NCI-H1105 treated with DMSO at 0.1 percent for 48 hours (cell line): ENCODE measurements at regions not wholly inside any gene's neighbourhood (a gene's known extent, or its start where the extent isn't known, plus 50 kb on each side); places are given as distances from the start of the nearest gene placed in this dataset.

Experiments
- DNase-seq: peaks from one replicate; lab custom pipeline; 2025; lab: John Stamatoyannopoulos, UW

DNA sequence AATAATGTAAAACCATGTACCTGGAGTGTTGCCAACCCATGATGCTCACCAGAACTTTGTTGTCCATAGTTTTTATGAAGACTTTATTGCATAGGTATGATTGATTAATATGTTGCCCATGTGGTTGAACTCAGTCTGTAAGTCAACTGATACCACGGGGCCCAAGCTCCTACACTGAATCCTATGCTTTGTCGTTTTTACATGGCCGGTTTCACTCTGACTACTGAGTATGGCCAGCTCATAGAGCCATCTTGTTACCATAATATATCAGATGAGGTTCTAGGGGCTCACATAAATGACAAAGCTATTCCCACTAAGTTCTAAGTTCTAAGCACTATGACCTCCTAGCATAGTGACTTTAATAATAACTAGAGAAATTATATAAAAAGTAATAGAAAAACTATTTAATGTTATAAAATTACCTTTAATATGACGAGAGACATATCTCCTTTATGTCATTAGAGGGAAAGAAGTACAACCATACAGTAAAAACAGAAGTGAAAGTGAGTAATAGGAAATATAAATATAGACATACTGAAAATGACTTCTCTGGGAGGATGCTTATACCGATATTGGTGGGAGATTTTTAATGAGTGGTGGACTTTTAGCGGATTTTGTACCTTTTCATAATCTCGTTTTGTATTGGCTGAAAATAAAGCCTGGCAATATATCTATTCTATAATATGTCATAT, 983.4 kb upstream of the PRMT6 start:
- DNase-seq: no peak

DNA sequence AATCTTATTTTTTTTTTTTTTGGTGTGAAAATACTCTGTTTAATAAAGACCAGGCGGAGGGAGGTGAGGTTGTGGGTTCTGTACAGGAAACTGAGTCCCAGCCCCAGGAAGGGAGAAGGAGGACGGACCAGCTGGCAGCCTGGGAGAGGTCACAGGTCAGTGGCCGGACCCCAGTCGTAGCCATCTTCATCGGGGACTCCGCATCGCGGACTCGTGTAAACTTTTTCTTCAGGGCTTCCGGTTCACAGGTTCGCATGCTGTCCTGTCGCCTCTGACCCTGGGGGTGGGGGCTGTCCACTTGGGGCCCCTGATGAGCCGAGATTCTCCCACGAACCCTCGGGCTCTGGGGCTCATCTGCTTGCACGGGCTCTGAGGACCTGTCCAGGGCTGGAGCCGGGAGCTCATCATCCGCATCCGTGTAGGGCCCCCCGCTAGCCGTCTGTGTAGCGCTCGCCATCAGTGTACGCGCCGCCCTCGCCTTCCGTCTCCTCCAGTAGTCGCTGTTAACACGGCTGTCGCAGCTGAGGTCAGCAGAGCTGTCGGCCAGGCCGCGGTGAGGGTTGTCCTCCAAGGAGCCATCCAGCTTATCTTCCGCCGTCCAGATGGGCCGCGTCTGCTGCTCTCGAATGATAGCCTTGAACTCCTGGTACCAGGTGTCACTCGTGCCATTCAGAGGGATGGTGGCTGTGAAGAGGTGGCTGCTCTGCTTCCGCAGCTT, 975.7 kb upstream of the PRMT6 start:
- no peak for DNase-seq

DNA sequence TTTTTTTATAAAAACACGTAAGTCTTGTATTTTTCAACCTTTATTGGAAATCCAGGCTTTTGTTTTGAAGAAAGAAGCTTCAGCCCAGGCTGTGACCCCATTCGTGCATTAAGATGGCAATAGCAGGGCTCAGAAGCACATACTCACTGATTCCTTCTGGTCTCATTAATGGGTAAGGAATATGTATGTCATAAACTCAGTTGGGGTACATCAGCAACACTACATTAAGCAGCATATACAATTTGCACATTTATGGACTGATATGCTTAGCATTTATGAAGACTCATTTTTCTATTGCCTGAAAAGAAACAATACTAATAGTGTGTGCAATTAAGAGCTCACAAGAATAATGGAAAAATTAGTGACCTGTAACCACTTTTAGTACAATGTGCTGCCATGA, 945.4 kb upstream of the PRMT6 start:
- peak; percentile 14 for DNase-seq

DNA sequence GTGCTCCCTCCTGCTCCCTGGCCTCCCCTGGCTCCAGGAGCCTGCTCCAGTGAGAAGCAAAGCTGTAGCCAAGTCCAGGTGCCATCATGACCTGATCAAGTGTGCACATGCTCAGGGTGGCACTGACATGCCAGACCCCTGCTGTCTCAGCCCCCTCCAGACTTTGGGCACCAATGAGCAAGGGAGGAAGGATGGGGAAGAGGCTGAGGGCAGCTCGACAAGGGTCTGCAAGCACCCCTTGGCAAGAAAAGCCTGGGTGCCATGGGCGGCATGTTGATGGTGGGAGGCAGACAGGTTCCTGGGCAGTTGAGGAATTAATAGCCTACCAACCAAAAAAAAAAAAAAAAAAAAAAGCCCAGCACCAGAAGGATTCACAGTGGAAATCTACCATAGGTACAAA, 942.6 kb upstream of the PRMT6 start:
- DNase-seq: no peak

DNA sequence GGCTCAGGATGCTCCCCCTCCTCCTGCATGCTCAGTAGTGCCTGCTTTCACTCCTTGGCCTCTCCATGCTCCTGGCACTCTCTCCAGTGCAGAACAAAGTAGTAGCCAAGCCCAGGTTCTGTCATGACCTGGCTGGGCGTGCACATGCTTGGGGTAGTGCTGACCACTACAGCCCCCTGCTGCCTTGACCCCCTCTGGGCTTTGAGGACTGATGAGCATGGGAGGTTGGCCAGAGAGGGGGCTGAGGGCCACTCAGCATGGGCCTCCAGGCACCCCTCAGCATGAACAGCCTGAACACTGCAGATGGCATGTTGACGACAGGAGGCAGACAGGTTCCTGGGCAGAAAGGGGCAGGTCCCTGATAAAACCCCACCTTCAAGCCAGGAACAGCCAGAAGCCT, 935.7 kb upstream of the PRMT6 start:
- DNase-seq: no peak

DNA sequence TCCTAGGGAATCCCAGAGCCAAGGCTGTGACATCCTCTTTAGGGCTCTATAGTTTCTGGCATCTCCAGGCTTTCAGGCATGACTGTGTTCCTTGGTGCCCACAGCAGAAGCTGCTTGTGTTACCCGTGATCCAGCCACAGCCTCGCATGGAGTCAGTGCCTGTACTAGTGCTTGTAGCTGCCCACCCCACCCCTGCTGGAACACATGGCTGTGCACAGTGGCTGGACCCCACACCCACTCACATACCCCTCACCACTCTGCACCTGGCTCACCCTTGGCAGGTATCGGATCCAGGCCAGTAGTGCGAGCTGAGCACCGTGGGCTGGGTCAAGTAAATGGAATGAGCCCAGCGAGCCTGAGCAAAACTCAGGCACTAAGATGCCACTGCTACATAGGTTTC, 934.7 kb upstream of the PRMT6 start:
- DNase-seq: no peak

DNA sequence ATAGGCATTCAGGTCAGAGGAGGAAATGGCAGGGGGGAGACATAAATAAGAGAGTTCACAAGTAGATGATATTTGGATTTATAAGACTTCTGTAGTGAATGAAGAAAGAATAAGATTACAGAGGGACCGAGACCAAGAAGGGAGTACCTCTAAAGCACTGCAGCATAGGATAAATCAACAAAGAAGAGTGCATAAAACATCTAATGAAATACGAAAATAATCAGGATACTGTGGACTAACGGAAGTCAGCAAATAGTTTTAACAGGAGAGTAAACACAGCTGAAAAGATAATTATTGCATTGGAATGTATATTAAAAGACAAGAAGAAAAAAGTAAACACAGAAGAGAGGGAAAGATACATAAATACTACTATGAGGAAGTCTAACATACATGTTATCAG, 921.9 kb upstream of the PRMT6 start:
- no peak for DNase-seq

DNA sequence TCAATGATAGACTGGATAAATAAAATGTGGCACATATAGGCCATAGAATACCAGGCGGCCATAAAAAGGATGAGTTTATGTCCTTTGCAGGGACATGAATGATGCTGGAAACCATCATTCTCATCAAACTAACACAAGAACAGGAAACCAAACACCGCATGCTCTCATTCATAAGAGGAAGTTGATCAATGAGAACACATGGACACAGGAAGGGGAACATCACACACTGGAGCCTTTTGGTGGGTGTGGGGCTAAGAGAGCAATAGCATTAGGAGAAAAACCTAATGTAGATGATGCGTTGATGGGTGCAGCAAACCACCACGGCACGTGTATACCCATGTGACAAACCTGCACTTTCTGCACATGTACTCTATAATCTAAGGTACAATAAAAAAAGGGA, 883.4 kb upstream of the PRMT6 start:
- no peak for DNase-seq

DNA sequence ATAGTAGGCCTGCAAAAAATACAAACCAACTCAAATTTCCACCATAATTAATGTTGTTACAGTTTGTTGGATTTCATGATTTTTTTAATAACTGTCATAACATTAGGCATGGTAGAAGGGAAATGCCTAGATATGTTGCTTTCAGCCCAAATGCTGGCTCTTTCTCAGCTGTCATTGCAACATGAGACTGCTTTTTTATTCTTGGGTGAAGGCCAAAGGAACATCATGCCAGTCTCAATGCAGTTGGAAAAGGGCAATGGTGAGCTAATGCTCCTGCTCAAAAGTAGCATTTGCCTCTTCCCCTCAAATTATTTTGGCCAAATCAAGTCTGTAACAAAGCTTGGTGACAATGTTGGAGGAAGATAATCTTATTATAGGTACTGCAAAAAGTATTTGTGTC, 877.7 kb upstream of the PRMT6 start:
- peak; percentile 10 for DNase-seq

DNA sequence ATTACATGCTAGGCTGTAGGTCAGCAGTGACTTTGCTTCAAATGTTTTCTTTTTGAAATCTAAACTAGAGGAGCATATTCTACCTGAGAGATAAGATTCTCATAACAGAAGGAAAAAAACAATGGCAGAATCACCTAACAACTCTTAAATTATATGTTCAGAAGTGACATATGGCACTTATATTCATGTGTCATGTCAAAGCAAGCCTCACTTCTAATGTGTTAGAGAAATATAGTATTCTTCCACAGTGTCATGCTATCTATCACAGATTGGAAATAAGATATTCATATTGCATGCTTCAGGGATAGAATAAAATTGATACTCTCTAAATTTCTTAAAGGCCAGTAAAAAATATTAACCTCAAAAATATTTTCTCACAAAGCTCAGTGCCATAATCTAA, 874.6 kb upstream of the PRMT6 start:
- DNase-seq: no peak

DNA sequence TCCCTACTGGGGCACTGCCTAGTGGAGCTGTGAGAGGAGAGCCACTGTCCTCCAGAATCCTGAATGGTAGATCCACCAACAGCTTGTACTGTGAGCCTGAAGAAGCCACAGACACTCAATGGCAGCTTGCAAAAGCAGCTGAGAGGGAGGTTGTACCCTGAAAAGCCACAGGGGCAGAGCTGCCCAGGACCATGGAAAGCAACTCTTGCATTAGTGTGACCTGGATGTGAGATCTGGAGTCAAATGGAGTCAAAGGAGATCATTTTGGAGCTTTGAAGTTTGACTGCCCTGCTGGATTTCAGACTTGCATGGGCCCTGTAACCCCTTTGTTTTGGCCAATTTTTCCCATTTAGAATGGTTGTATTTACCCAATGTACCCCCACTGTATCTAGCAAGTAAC, 871.4 kb upstream of the PRMT6 start:
- DNase-seq: no peak

DNA sequence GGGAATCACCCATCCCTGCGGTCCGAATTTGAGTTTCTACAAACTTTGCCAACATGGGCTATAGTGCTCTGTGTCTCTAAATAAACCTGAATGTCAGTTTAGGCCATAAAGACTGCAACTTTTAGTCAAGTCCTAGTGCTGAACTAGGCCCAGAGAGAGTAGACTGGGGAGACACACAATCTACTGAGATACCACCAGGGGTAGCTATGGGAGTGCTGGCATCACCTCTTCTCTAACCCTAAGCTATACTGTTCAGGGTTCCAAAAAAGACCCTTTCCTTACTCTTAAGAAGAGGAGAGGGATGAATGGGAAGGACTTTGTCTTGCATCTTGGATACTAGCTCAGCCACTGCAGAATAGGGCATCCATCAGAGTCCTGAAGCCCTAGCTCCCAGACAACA, 866.7 kb upstream of the PRMT6 start:
- DNase-seq: no peak

DNA sequence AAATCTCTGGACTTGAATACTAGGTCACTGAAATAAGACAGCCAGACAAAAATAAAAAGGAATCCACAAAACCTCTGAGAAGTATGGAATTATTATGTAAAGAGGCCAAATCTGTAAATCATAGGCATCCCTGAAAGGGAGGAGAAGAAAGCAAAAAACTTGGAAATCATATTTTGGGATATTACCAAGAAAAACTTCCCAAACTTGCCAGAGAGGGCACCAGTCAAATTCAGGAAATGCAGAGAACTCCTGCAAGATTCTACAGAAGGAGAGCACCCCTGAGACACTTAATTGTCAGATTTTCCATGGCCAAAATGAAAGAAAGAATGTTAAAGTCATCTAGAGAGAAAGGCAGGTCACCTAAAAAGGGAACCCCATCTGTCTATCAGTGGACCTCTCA, 862.3 kb upstream of the PRMT6 start:
- no peak for DNase-seq

DNA sequence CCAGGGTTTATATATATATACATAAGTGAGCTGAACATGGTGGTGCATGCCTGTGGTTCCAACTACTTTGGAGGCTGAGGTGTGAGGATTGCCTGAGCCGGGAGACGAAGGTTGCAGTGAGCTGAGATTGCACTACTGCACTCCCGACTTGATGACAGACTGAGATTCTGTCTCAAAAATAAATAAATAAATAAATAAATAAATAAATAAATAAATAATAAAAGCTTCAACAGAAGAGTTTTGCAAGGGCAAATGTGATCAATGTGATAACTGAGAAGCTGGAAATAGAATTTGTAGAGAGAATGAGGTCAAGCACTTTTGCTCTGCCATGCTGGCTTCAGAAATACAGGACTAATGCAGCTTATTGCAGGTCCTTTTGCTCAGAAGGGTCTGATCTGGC, 855.8 kb upstream of the PRMT6 start:
- no peak for DNase-seq

DNA sequence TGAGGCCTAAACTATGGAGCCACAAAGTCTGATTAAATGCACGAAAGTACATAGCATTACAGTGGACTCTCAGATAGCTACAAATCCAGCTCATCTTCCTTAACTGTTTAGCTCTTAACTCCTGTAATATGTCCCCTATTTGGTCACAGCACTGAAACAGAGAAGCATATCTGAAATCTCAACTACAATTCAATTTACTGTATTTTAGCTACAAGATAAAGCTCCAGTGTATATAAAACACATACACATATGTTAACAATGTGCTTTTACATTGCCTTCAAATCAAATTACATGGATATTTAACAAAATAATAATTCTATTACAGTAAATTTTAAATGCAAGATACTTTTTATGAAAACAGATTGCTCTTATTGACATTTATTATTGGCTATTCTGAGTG, 849.3 kb upstream of the PRMT6 start:
- DNase-seq: no peak

DNA sequence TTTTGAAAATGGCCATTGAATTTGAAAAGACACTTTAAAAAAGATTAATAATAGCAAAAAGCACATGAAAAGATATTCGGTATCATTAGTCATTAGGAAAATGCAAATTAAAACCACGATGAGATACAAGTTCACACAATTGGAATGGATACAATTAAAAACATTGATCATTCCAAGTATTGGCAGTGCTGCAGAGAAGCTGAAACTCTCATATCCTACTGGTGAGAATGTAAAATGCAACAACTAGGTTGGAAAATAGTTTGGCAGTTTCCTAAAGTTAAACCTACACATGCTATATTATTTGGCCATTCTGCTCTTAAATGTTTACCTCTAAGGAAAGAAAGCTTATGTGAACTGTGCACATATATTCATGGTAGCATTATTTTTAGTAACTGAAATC, 838.7 kb upstream of the PRMT6 start:
- no peak for DNase-seq

DNA sequence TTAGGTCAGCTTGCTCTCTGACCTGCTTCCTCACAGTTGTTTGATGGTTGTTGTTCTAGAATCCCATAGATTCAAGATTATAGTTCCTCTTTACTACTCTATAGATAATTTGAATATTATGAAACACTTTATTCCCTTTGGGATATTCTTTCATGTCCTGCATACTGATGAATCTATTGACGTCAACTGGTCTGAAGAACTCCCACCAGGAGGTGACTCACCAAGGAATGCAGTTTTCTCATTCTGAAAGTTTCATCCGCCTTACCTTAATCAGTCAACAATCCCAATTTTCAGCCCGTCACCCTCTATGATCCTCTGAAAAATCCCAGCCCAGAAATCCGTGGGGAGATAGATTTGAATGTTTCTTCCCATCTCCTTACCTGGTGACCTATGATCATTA, 834.1 kb upstream of the PRMT6 start:
- no peak for DNase-seq

DNA sequence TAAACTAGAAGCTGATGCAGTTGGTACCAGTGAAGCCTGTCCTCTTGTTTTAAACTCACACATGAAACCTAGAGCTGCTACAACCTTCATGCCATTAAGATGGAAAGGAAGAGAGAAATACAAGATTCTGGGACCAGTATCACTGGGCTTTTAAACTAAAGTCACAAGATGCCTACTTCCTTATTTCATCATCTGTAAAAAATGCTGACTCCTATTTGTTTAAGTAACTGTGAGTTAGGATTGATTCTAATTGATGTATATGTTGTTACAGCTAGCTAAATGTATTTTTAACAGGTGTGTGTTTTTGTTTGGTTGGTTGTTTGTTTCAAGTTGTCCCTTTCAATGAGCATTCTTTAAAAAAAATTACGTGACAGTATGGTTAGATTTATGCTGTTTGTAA, 833.3 kb upstream of the PRMT6 start:
- DNase-seq: no peak

DNA sequence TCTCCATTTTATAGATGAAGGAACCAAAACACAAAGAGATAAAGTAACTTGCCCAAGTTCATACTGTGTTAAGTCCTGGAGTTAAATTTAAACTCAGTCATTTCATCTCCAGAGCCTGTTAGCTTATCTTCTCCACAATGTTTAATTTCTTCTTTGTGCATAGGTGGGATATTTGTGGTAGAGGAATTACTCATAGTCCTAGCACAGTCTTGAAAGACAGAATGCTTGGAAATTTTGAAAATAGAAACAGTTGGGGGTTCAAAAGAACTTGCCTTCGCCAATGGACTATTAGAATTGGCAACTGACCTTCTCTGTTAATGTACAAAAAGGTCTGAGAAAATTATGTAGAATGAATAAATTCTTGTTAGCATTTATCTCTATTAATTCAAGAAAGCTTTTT, 832.0 kb upstream of the PRMT6 start:
- no peak for DNase-seq

DNA sequence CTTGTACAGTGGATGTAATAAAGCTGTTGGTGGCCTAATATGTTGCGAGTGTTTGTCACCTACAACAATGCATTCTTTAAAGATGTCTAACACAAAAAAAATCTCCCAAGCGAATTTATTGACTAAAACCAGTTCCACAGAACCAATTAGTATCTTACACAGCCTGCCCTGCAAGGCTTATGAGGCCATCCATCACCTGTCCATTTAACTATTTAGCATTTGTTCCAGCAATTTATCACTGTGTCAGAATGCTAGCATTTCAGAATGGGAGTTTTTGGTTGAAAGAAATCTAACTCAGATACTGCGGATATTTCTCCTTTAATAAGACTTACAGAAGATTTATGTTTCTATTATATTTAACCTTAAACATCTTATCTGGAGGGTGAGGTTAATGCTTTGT, 831.1 kb upstream of the PRMT6 start:
- DNase-seq: no peak

DNA sequence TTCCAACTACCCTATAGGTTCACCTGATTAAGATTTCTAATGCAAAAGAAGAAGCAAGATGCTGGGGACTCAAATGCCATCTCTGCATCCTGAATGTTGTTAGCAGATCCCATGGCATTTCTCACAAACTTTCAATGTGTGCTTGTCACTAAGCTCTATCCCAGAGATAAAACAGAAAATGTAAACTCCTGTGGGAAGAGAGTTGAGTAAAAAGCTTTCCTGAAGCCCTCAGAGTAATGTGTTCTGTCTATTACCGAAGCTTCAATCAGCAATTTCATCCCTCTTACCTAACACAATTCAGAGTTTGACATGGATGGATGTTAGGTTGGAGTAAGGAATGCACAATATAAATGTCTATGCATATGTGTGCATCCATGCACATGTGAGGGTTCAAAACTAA, 829.9 kb upstream of the PRMT6 start:
- no peak for DNase-seq

DNA sequence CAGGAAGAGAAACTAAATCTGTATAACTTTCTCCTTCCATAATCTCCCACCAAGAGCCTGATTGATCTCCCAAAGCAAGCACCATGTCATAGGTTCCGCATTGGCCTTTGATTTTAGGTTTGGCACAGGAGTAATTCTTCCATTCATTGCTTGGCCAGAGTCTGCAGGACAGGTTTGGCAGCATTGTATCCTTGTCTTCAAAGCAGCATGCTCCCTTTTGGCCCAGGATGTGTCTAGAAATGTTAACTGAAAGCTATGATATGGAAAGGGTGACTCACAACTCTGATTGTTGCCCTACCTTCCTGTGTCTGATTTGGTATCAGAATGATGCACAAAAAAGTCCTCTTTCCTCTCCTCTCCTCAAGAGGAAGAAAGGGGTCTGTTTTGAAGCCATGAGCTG, 824.3 kb upstream of the PRMT6 start:
- DNase-seq: no peak

DNA sequence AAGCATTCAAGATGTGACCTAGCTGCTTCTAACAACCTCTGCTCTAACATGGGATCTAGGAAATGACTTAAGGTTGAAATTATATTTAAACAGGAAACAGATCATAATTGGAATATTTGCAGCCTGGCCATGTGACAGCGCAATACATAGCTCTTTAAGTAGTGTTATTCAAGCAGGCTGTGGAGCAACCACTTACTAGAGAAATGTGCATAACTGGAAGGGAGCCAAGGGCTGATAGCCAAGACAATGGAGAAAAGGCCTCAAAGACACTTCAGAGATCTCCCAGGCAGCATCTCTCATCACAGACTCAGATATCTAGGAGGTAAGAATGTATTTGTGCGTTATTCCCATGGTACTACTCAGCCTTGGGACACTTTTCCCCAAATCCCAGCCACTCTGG, 823.0 kb upstream of the PRMT6 start:
- DNase-seq: no peak

DNA sequence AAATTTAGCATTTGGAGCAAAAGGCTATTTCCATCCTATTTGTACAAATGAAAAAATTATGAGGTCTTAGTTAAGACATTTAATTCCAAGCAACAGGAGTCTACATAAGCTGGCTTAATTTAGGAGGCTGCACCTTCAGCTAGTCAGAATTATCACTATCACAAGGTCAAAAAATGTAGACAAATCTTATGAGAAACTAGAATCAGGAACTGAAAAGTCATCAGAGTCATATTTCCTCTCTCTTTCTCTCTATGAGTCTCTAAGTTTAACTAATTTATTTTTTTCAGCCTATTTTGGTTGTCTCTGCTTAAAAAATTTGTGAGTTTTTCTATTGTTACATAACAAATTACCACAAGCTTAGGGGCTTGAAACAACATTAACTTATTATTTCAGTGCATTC, 807.1 kb upstream of the PRMT6 start:
- no peak for DNase-seq
